CD4-positive, CD25-positive, alpha-beta regulatory T cell (primary cell): ENCODE measurements at regions not wholly inside any gene's neighbourhood (a gene's known extent, or its start where the extent isn't known, plus 50 kb on each side); places are given as distances from the start of the nearest gene placed in this dataset.

ENCODE experiments used
- ATAC-seq, 2 donors: fragments of 150-1000 bp; cut with Tn5 transposase; one replicate each; pipeline ENCODE4 v1.10.0; 2021; ENCODE audit warnings: low read depth in 2 of 2, moderate number of reproducible peaks in 2 of 2, moderate library complexity in 1 of 2
- DNase-seq, 3 donors: peaks; one replicate each; pipeline versions ENCODE4 v3.0.0 to v3.0.0-alpha.2; 2012 to 2022; ENCODE audit warnings: mixed read lengths in 1 of 3
- H3K27ac ChIP-seq: one replicate; pipeline ENCODE4 v1.7.0; 2013; ENCODE audit warnings: mild to moderate bottlenecking, low read length; ENCODE audit not compliant: insufficient read depth, poor library complexity, severe bottlenecking
- H3K27me3 ChIP-seq: one replicate; pipeline ENCODE4 v1.7.0; 2013; ENCODE audit warnings: low read length; ENCODE audit not compliant: control insufficient read depth, insufficient read depth
- H3K36me3 ChIP-seq: one replicate; pipeline ENCODE4 v1.7.0; 2013; ENCODE audit warnings: mild to moderate bottlenecking, low read length, moderate library complexity; ENCODE audit not compliant: control insufficient read depth, insufficient read depth
- H3K4me1 ChIP-seq: 2 replicates; pipeline ENCODE4 v1.7.0; 2013; ENCODE audit warnings: mild to moderate bottlenecking, low read length; ENCODE audit not compliant: insufficient read depth, control insufficient read depth, poor library complexity, severe bottlenecking
- H3K4me3 ChIP-seq: one replicate; pipeline ENCODE4 v1.7.0; 2013; ENCODE audit warnings: low read depth, mild to moderate bottlenecking, low read length, moderate library complexity
- H3K9me3 ChIP-seq, 2 experiments: 1 replicate in 1 of 2; 2 replicates in 1 of 2; pipeline ENCODE4 v1.7.0; 2013; ENCODE audit warnings: low read length in 2 of 2, mild to moderate bottlenecking in 1 of 2, moderate library complexity in 1 of 2; ENCODE audit not compliant: control insufficient read depth in 2 of 2
- H3K27ac Mint-ChIP-seq, 3 donors: one replicate each; pipeline ENCODE4 v1.8.0; 2020 to 2022; ENCODE audit warnings: mild to moderate bottlenecking in 3 of 3, mixed read lengths in 3 of 3, moderate library complexity in 2 of 3
- H3K27me3 Mint-ChIP-seq: one replicate; pipeline ENCODE4 v1.8.0; 2022; ENCODE audit warnings: mild to moderate bottlenecking, mixed read lengths
- H3K36me3 Mint-ChIP-seq: one replicate; pipeline ENCODE4 v1.8.0; 2020; ENCODE audit warnings: mixed read lengths
- H3K4me1 Mint-ChIP-seq, 4 donors: one replicate each; pipeline ENCODE4 v1.8.0; 2020 to 2022; ENCODE audit warnings: mixed read lengths in 4 of 4, mild to moderate bottlenecking in 1 of 4
- H3K4me3 Mint-ChIP-seq, 4 donors: one replicate each; pipeline ENCODE4 v1.8.0; 2020 to 2022; ENCODE audit warnings: mild to moderate bottlenecking in 4 of 4, mixed read lengths in 4 of 4, moderate library complexity in 3 of 4
- H3K9me3 Mint-ChIP-seq, 7 donors: one replicate each; pipeline ENCODE4 v1.8.0; 2020 to 2022; ENCODE audit warnings: mixed read lengths in 7 of 7, mild to moderate bottlenecking in 3 of 7, moderate library complexity in 2 of 7

- H3K4me3 ChIP-seq: no peak overlapping the region
- no peaks in the 10 kb centered on the region for H3K4me1 Mint-ChIP-seq
- H3K27ac ChIP-seq: no peak overlapping the region
- H3K36me3 Mint-ChIP-seq: no peaks in the 10 kb centered on the region
- H3K27ac Mint-ChIP-seq: no peak overlapping the region
- ATAC-seq (no peak), DNase-seq (no peak)
- peaks cover 0 to 17% (median 0%) of the 10 kb centered on the region in 7 donors for H3K9me3 Mint-ChIP-seq
- no peaks in the 10 kb centered on the region for H3K36me3 ChIP-seq
- no peak overlapping the region for H3K4me3 Mint-ChIP-seq
- H3K27me3 Mint-ChIP-seq: no peaks in the 10 kb centered on the region
- no peaks in the 10 kb centered on the region for H3K4me1 ChIP-seq
- no peaks in the 10 kb centered on the region for H3K27me3 ChIP-seq
- H3K9me3 ChIP-seq: peaks cover 6 to 11% of the 10 kb centered on the region in 2 experiments
Measured at GRCh38 chr4:107166873-107167450, 130.8 kb upstream of the DKK2 start.

DNA sequence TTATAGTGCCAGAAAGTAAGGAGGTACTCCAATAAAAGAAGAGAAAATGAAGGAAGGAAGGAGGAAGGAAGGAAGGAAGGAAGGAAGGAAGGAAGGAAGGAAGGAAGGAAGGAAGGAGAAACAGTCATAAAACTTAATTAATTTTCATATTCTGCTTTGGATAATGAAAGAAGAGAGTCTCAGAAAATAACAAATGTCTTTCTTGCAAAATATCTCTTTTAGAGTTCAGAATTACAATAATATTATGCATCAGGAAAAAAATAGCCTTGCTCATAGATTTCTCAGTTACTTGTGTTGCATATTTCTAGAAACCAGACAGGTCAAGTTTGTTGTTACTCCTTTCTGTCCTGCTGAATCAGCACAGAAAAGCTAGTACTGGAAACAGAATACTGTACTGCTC lies 130.1 kb upstream of the DKK2 start:
- no peak overlapping the region for H3K27ac Mint-ChIP-seq
- no peaks in the 10 kb centered on the region for H3K4me1 Mint-ChIP-seq
- ATAC-seq: no peak
- Histone ChIP-seq H3K9me3 (peaks cover 6 to 11% of the 10 kb centered on the region in 2 experiments), H3K36me3 (no peaks in the 10 kb centered on the region), H3K27me3 (no peaks in the 10 kb centered on the region), H3K27ac (no peak overlapping the region), H3K4me1 (no peaks in the 10 kb centered on the region), H3K4me3 (no peak overlapping the region)
- peaks cover 0 to 17% (median 2%) of the 10 kb centered on the region in 7 donors for H3K9me3 Mint-ChIP-seq
- DNase-seq: no peak
- no peaks in the 10 kb centered on the region for H3K27me3 Mint-ChIP-seq
- no peak overlapping the region for H3K4me3 Mint-ChIP-seq
- no peaks in the 10 kb centered on the region for H3K36me3 Mint-ChIP-seq

- Mint-ChIP-seq H3K36me3 (no peaks in the 10 kb centered on the region), H3K9me3 (peaks cover 0 to 17% (median 2%) of the 10 kb centered on the region in 7 donors), H3K27ac (no peak overlapping the region), H3K4me1 (no peaks in the 10 kb centered on the region), H3K27me3 (no peaks in the 10 kb centered on the region), H3K4me3 (no peak overlapping the region)
- no peaks in the 10 kb centered on the region for H3K27me3 ChIP-seq
- no peak overlapping the region for H3K27ac ChIP-seq
- DNase-seq: no peak
- no peak for ATAC-seq
- no peaks in the 10 kb centered on the region for H3K36me3 ChIP-seq
- no peaks in the 10 kb centered on the region for H3K4me1 ChIP-seq
- H3K4me3 ChIP-seq: no peak overlapping the region
- peaks cover 6 to 11% of the 10 kb centered on the region in 2 experiments for H3K9me3 ChIP-seq
Measured at GRCh38 chr4:107164962-107165475, 128.9 kb upstream of the DKK2 start.

DNA sequence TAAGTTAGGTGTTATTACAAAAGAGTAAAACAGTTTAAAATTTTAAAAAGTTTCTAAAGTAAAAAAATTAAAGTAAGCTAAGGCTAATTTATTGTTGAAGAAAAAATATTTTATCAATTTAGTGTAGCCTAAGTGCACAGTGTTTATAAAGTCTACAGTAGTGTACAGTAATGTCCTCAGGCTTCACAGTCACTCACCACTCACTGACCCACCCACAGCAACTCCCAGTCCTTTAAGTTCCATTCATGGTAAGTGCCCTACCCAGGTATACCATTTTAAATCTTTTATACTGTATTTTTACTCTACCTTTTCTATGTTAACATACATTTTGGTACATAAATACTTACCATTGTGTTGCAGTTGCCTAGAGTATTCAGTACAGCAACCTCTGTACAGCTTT lies 120.3 kb upstream of the DKK2 start:
- DNase-seq (no peak), ATAC-seq (no peak)
- Histone ChIP-seq H3K4me1 (no peaks in the 10 kb centered on the region), H3K36me3 (no peaks in the 10 kb centered on the region), H3K4me3 (no peak overlapping the region), H3K27me3 (no peaks in the 10 kb centered on the region), H3K9me3 (no peaks in the 10 kb centered on the region), H3K27ac (no peak overlapping the region)
- Mint-ChIP-seq H3K4me1 (no peaks in the 10 kb centered on the region), H3K4me3 (no peak overlapping the region), H3K27ac (no peak overlapping the region), H3K36me3 (no peaks in the 10 kb centered on the region), H3K9me3 (peaks cover 0 to 6% (median 0%) of the 10 kb centered on the region in 7 donors), H3K27me3 (no peaks in the 10 kb centered on the region)

GRCh38 chr4:107155366-107155765 lies 119.3 kb upstream of the DKK2 start:
- Mint-ChIP-seq H3K4me1 (no peaks in the 10 kb centered on the region), H3K27me3 (no peaks in the 10 kb centered on the region), H3K27ac (no peak overlapping the region), H3K4me3 (no peak overlapping the region), H3K9me3 (peaks cover 0 to 6% (median 0%) of the 10 kb centered on the region in 7 donors), H3K36me3 (no peaks in the 10 kb centered on the region)
- ATAC-seq (no peak), DNase-seq (no peak)
- Histone ChIP-seq H3K36me3 (no peaks in the 10 kb centered on the region), H3K9me3 (no peaks in the 10 kb centered on the region), H3K4me3 (no peak overlapping the region), H3K4me1 (no peaks in the 10 kb centered on the region), H3K27ac (no peak overlapping the region), H3K27me3 (no peaks in the 10 kb centered on the region)

- Histone ChIP-seq H3K36me3 (no peaks in the 10 kb centered on the region), H3K4me1 (no peaks in the 10 kb centered on the region), H3K4me3 (no peak overlapping the region), H3K9me3 (no peaks in the 10 kb centered on the region), H3K27me3 (no peaks in the 10 kb centered on the region), H3K27ac (no peak overlapping the region)
- no peaks in the 10 kb centered on the region for H3K27me3 Mint-ChIP-seq
- H3K4me1 Mint-ChIP-seq: no peaks in the 10 kb centered on the region
- no peak overlapping the region for H3K27ac Mint-ChIP-seq
- peaks cover 0 to 6% (median 0%) of the 10 kb centered on the region in 7 donors for H3K9me3 Mint-ChIP-seq
- no peak overlapping the region for H3K4me3 Mint-ChIP-seq
- ATAC-seq: no peak
- DNase-seq: no peak
- H3K36me3 Mint-ChIP-seq: no peaks in the 10 kb centered on the region
Measured at GRCh38 chr4:107153956-107154355, 117.8 kb upstream of the DKK2 start.

DNA sequence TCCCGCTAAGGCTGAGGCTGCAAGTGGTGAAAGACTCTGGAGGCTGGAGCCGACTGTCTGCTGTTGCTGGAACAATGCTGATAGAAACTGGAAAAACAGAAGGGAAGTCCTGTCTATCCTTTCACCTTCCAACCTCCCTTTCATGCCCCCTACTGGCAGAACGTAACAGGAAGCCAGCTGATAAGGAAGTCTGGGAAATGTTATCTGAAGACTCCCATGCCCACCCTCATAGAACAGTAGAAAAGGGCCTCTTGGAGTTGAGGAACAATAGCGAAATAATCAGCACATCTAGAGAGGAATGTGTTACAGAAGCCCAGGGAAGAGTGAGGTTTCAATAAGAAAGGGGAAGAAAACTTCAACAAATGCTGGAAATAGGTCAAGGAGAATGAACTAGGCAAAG lies 117.1 kb upstream of the DKK2 start:
- Histone ChIP-seq H3K36me3 (no peaks in the 10 kb centered on the region), H3K27ac (no peak overlapping the region), H3K4me1 (no peaks in the 10 kb centered on the region), H3K4me3 (no peak overlapping the region), H3K9me3 (no peaks in the 10 kb centered on the region), H3K27me3 (no peaks in the 10 kb centered on the region)
- no peak overlapping the region for H3K27ac Mint-ChIP-seq
- no peak overlapping the region for H3K4me3 Mint-ChIP-seq
- H3K9me3 Mint-ChIP-seq: peaks cover 0 to 6% (median 0%) of the 10 kb centered on the region in 7 donors
- no peak for ATAC-seq
- H3K27me3 Mint-ChIP-seq: no peaks in the 10 kb centered on the region
- no peaks in the 10 kb centered on the region for H3K4me1 Mint-ChIP-seq
- no peaks in the 10 kb centered on the region for H3K36me3 Mint-ChIP-seq
- no peak for DNase-seq

DNA sequence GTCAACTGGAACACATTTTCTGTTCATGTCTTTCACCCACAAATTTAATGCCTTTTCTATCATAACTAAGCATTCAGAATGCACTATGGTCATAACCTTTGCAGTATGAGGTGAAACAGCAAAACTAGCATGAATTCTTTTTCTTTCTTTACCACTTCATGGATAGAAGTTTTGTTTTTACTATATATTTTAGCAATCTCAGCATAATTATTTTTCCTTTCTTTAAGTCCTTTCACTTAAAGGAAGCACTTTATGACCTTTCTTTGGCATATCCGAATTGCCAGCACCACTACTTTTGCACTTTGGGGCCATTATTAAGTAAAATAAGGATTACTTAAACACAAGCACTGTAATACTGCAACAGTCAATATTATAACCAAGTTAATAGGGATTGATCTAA lies 115.1 kb upstream of the DKK2 start:
- Histone ChIP-seq H3K36me3 (no peaks in the 10 kb centered on the region), H3K4me1 (no peaks in the 10 kb centered on the region), H3K27ac (no peak overlapping the region), H3K9me3 (no peaks in the 10 kb centered on the region), H3K4me3 (no peak overlapping the region), H3K27me3 (no peaks in the 10 kb centered on the region)
- Mint-ChIP-seq H3K4me1 (no peaks in the 10 kb centered on the region), H3K27me3 (no peaks in the 10 kb centered on the region), H3K27ac (no peak overlapping the region), H3K9me3 (peaks cover 0 to 7% (median 0%) of the 10 kb centered on the region in 7 donors), H3K4me3 (no peak overlapping the region), H3K36me3 (no peaks in the 10 kb centered on the region)
- ATAC-seq (no peak), DNase-seq (no peak)
